NOMO-1 treated with dmso at 0.1 percent for 144 hours (cell line): ENCODE measurements at regions not wholly inside any gene's neighbourhood (a gene's known extent, or its start where the extent isn't known, plus 50 kb on each side); places are given as distances from the start of the nearest gene placed in this dataset.
A peak's percentile ranks its signal among the peaks of the same experiment; 100 is the strongest.

ENCODE experiments used
- DNase-seq: peaks from one replicate; lab custom pipeline; 2025; ENCODE audit not compliant: unreplicated experiment; lab: John Stamatoyannopoulos, UW

DNA sequence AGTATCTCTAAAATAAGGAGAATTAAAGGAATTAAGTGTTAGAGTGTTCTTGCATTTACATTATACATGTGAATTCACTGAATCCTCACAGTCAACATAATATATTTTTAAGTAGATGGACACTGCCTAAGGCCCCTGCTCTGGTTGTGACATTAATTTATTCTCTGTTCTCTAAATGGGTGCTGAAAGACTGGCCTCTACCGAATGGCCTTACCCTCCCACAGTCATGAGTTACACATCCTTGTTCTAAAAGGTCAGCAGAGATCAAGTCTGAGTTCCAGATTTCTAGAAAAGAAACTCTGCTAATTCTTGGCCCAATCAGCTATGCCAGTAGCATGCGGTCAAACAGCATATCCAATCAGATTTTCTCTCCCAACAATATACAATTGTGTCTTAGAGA is 193.2 kb downstream of the TM2D1 start:
- DNase-seq, result no peak

DNA sequence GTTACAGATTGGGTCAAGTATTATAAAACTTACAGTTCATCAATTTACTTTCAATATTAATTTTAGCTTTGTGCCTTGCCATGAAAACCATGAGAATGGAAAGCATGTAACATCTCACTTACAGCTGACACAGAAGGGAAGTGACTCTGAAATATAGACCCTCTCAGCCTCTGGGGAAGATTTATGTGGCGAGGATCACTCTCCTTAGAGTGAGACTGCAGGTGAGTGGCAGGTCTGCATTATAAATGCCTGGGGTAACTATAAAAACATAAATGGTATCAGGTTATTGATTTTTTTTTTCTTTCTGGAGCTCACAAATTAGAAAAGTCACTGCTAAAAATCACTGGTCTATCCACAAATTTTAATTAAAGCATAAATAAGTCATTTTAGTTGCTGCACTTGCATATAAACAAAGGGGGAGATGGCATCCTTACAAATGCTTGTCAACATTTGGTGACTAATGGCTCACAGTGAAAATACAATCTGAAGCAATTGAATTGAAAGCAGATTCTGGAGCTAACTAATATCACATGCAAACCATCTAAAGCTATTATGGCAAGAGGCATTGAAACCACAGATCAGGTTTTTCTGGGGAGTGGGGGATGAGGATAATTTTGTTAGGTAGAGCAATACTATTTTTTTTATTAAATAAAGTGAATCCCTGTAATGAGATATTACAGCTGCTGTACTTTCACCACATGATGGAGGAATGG is 200.9 kb downstream of the TM2D1 start:
- DNase-seq, result no peak

DNA sequence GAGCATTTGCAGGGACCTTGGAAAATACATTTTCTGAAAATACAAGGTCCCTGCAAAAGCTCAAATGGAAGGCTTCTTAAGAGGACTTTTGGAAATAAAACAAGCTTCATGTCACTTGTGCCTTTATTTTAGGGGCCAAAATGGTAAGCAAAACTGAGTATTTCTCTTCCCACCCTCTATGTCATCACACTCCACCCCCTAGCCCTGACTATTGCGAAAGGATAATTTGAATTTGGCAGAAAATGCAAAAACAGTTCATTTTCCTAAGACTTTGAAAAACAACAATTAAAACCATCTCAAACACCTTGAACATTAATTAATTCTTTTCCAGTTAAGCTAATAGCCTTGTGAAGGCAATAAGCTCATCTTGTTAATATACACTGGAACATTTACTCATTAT is 201.7 kb downstream of the TM2D1 start:
- DNase-seq, result no peak

DNA sequence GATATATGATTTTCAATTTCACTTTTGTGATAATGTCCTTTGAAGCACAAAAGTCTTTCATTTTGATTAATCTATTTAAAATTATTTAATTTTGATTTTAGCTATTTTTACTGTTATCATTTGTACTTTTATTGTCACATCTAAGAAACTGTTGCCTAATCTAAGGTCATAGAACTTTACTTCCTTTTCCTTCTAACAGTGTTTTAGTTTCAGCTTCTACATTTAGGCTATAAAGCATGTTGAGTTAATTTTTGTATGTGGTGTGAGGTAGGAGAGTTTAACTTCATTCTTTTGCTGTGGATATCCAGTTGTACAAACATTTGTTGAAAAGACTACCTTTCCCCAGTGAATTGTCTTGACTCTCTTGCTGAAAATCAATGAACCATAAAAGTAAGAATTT is 204.5 kb downstream of the TM2D1 start:
- peak; percentile 50 for DNase-seq

DNA sequence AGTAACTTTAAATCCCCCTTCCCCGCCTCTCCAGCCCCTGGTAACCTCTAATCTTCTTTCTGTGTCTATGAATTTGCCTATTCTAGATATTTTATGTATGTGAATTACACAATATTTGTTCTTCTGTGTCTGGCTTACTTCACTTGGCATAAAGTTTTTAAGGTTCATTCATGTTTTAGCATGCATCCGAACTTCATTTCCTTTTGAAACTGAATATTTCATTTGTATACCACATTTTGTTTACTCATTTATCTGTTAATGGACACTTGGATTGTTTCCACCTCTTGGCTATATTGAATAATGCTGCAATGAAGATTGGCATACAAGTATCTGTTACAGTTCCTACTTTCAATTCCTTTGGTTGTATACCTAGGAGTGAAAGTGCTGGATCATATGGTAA is 205.3 kb downstream of the TM2D1 start:
- DNase-seq, result no peak

- no peak for DNase-seq
Observed at GRCh38 chr1:61518670-61519400, 206.1 kb downstream of the TM2D1 start.

GRCh38 chr1:61517345-61517744 is 207.6 kb downstream of the TM2D1 start:
- no peak for DNase-seq

DNA sequence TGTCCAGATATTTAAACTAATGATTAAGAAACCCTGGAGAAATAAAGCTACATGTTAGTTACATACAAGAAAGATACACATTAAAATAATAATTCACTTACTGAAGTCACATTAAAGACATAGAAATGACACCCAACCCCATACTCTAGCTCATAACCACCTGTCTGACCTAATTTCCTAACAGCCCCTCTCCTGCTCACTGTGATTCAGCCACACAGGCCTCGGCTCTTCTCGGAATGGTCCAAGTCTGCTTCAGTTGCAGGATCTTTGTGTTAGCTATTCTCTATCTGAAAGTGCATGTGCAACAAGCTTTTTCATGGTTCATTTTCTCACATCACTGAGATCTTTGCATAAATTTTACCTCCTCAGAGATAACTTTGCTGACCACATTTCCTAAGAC is 209.8 kb downstream of the TM2D1 start:
- DNase-seq, result no peak
